Activated naive CD4-positive, alpha-beta T cell treated with anti-CD3 and anti-CD28 coated beads, Interleukin-2, amount 10 ng/mL, durations not matched to agents 7 days and 5 days (primary cell): ENCODE measurements at regions not wholly inside any gene's neighbourhood (a gene's known extent, or its start where the extent isn't known, plus 50 kb on each side); places are given as distances from the start of the nearest gene placed in this dataset.

Experiments
- CTCF ChIA-PET: fragments of 350-600 bp; sonication (Branson Sonifier 250); formaldehyde crosslinking; loops from one replicate; lab custom pipeline; 2021; ENCODE audit warnings: antibody characterized with exemption; lab: Charles Lee
- DNase-seq: peaks from one replicate; pipeline ENCODE4 v3.0.0-alpha.2; 2020
- H3K27ac Mint-ChIP-seq: one replicate; pipeline ENCODE4 v1.8.0; 2021; ENCODE audit warnings: mild to moderate bottlenecking, moderate library complexity, mixed read lengths
- H3K27me3 Mint-ChIP-seq: one replicate; pipeline ENCODE4 v1.8.0; 2021; ENCODE audit warnings: mild to moderate bottlenecking, mixed read lengths
- H3K36me3 Mint-ChIP-seq: one replicate; pipeline ENCODE4 v1.8.0; 2021; ENCODE audit warnings: mixed read lengths
- H3K4me1 Mint-ChIP-seq: one replicate; pipeline ENCODE4 v1.8.0; 2021; ENCODE audit warnings: mixed read lengths
- H3K4me3 Mint-ChIP-seq: one replicate; pipeline ENCODE4 v1.8.0; 2021; ENCODE audit warnings: mild to moderate bottlenecking, moderate library complexity, mixed read lengths
- H3K9me3 Mint-ChIP-seq: one replicate; pipeline ENCODE4 v1.8.0; 2021; ENCODE audit warnings: mixed read lengths

- Mint-ChIP-seq H3K27me3 (peaks cover 8% of the 10 kb centered on the region), H3K9me3 (peaks cover 3% of the 10 kb centered on the region), H3K4me1 (peaks cover 12% of the 10 kb centered on the region), H3K36me3 (no peaks in the 10 kb centered on the region), H3K27ac (no peak overlapping the region), H3K4me3 (no peak overlapping the region)
- DNase-seq: no peak
- CTCF ChIA-PET: no interaction called here
These were observed 81.6 kb downstream of the OLIG3 start for GRCh38 chr6:137412562-137412961.

GRCh38 chr6:137409266-137409777, 84.9 kb downstream of the OLIG3 start:
- no peak for DNase-seq
- Mint-ChIP-seq H3K27ac (no peak overlapping the region), H3K4me1 (no peaks in the 10 kb centered on the region), H3K36me3 (peaks cover 3% of the 10 kb centered on the region), H3K4me3 (no peak overlapping the region), H3K9me3 (peaks cover 13% of the 10 kb centered on the region), H3K27me3 (peaks cover 4% of the 10 kb centered on the region)
- CTCF ChIA-PET: no interaction called here

- Mint-ChIP-seq H3K4me3 (no peak overlapping the region), H3K27ac (no peak overlapping the region), H3K27me3 (peaks cover 4% of the 10 kb centered on the region), H3K9me3 (peaks cover 13% of the 10 kb centered on the region), H3K36me3 (peaks cover 3% of the 10 kb centered on the region), H3K4me1 (no peaks in the 10 kb centered on the region)
- DNase-seq: no peak
- CTCF ChIA-PET: interaction anchor here (0.6 to 1.1 kb wide), 3 partner anchors 137 to 234 kb away, joined by 3 to 4 read pairs (median 3); no protein-coding TSS in a partner anchor
These were observed 86.4 kb downstream of the OLIG3 start for GRCh38 chr6:137407816-137408215.

- no peaks in the 10 kb centered on the region for H3K27me3 Mint-ChIP-seq
- CTCF ChIA-PET: no interaction called here
- H3K9me3 Mint-ChIP-seq: peaks cover 13% of the 10 kb centered on the region
- H3K36me3 Mint-ChIP-seq: peaks cover 3% of the 10 kb centered on the region
- H3K4me1 Mint-ChIP-seq: no peaks in the 10 kb centered on the region
- no peak overlapping the region for H3K27ac Mint-ChIP-seq
- H3K4me3 Mint-ChIP-seq: no peak overlapping the region
- no peak for DNase-seq
These were observed 88.4 kb downstream of the OLIG3 start for GRCh38 chr6:137405806-137406205.

GRCh38 chr6:137403855-137404254, 90.3 kb downstream of the OLIG3 start:
- H3K36me3 Mint-ChIP-seq: peaks cover 3% of the 10 kb centered on the region
- H3K27me3 Mint-ChIP-seq: no peaks in the 10 kb centered on the region
- no peak for DNase-seq
- no peak overlapping the region for H3K4me3 Mint-ChIP-seq
- CTCF ChIA-PET: no interaction called here
- H3K27ac Mint-ChIP-seq: no peak overlapping the region
- peaks cover 10% of the 10 kb centered on the region for H3K9me3 Mint-ChIP-seq
- no peaks in the 10 kb centered on the region for H3K4me1 Mint-ChIP-seq

- CTCF ChIA-PET: no interaction called here
- H3K4me1 Mint-ChIP-seq: no peaks in the 10 kb centered on the region
- H3K9me3 Mint-ChIP-seq: peaks cover 10% of the 10 kb centered on the region
- H3K4me3 Mint-ChIP-seq: no peak overlapping the region
- no peak overlapping the region for H3K27ac Mint-ChIP-seq
- H3K36me3 Mint-ChIP-seq: peaks cover 3% of the 10 kb centered on the region
- DNase-seq: no peak
- no peaks in the 10 kb centered on the region for H3K27me3 Mint-ChIP-seq
These were observed 90.8 kb downstream of the OLIG3 start for GRCh38 chr6:137403443-137403842.

DNA sequence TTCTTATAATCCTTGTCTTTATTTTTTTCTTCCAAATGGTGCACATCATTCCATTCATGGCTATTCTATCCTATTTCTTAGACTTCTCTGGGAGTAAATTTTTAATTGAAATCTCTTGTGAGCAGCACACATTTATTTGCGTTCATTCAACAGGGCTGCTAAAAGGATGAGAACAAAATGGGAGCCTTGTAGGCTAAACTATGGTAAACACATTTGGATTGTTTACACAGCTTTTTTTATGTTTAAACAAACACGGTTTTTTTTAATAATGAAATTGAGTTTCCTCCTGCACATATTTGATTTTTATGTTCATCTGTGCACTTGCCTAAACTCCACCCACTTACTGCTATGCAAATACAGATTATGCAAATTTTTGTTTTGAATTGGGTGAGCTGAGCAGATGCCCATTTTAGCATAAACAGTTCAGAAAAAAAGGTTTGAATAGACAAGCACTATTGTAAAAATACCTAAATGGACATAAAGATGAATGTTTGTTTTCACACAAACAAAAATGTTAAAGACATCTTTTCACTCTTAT, 92.0 kb downstream of the OLIG3 start:
- DNase-seq: no peak
- H3K9me3 Mint-ChIP-seq: peaks cover 10% of the 10 kb centered on the region
- H3K4me3 Mint-ChIP-seq: no peak overlapping the region
- H3K27me3 Mint-ChIP-seq: no peaks in the 10 kb centered on the region
- H3K4me1 Mint-ChIP-seq: no peaks in the 10 kb centered on the region
- H3K36me3 Mint-ChIP-seq: peaks cover 3% of the 10 kb centered on the region
- no peak overlapping the region for H3K27ac Mint-ChIP-seq
- CTCF ChIA-PET: interaction anchor here (0.8 to 1.5 kb wide), 2 partner anchors 13 kb away, joined by 3 to 4 read pairs; no protein-coding TSS in a partner anchor

DNA sequence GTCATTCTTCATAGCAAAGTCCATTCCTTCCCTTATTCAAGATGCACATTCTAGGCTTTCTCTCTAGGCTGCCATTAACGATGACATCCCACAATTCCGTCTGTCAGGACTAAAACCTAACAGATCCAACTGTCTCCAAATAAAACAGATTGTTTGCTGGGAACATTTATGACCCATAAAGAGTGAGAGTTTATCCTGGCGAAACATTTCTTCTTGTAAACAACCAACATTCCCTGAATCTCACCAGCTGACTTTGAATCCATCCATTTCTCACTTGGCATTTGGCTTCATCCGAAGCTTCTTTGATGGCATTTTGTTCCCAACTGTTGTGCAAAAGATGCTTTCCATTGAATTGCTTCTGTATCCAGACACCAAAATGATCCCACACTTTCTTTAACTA, 93.1 kb downstream of the OLIG3 start:
- CTCF ChIA-PET: interaction anchor here (0.8 to 0.9 kb wide), 2 partner anchors 12 to 189 kb away, joined by 3 to 4 read pairs; no protein-coding TSS in a partner anchor
- no peaks in the 10 kb centered on the region for H3K27me3 Mint-ChIP-seq
- no peaks in the 10 kb centered on the region for H3K9me3 Mint-ChIP-seq
- H3K4me3 Mint-ChIP-seq: no peak overlapping the region
- no peak for DNase-seq
- no peak overlapping the region for H3K27ac Mint-ChIP-seq
- no peaks in the 10 kb centered on the region for H3K4me1 Mint-ChIP-seq
- no peaks in the 10 kb centered on the region for H3K36me3 Mint-ChIP-seq

DNA sequence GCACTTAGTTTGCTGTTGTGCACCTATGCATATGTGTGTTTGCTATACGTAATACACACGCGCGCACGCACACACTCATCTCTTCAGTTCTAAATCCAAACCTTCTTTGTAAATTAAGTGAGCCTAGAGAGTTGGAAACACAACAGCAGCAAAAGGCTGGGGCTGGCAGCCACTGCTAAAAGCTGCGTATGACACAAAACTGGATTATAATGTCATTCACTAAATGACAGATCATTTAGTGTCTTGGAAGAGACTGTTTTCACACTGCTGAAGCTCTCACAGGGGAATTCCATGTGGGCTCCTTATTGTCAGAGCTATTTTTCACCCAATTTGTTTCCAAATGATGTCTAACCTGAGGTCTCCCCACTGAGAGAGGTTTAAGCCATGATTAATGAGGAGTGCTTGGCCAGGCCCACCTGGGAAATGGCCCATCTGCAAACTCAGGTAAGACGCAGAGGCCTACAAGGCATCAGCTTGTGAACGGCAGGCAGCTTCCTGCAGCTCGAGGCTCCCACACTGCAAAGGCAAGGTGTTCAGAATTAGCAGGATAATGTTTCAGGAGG, 94.2 kb downstream of the OLIG3 start:
- Mint-ChIP-seq H3K9me3 (peaks cover 3% of the 10 kb centered on the region), H3K27me3 (no peaks in the 10 kb centered on the region), H3K27ac (no peak overlapping the region), H3K4me3 (no peak overlapping the region), H3K4me1 (no peaks in the 10 kb centered on the region), H3K36me3 (peaks cover 4% of the 10 kb centered on the region)
- DNase-seq: no peak
- CTCF ChIA-PET: no interaction called here

GRCh38 chr6:137395316-137395715, 98.9 kb downstream of the OLIG3 start:
- Mint-ChIP-seq H3K27ac (no peak overlapping the region), H3K27me3 (no peaks in the 10 kb centered on the region), H3K36me3 (peaks cover 11% of the 10 kb centered on the region), H3K4me3 (no peak overlapping the region), H3K4me1 (peaks cover 11% of the 10 kb centered on the region), H3K9me3 (peaks cover 3% of the 10 kb centered on the region)
- CTCF ChIA-PET: no interaction called here
- no peak for DNase-seq

DNA sequence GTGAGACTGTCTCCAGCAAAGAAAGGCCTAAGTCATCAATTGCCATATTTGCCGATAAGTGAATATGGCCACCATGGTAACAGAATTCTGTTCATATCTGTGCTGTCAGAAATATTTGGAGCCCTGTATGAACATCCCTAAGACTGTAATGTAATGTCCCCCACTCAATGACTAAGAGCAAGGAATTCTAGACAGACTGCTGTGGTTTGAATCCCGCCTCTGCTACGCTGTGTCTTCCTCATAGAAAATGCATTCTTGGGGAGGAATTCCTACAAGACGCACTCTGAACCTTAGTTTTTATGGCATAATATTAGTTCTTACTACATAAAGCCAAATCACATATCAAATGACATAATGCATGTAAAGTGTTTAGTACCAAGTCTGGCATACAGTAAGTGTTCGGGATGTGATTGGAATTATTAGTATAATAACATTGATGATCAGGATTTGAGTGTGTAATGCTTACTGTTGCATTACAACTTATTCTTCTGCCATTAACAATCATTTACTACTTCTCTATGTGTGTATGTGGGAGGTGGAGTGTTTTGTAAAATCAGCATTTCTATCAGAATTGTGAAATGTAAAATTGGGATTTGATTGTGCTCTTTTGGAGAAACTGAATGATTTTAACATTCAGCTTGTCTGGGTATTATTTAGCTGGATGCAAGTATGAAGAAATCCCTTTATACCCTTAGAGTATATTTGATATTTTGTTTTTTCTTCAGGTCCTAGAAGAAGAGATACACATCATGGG, 103.0 kb downstream of the OLIG3 start:
- H3K36me3 Mint-ChIP-seq: peaks cover 18% of the 10 kb centered on the region
- H3K4me3 Mint-ChIP-seq: no peak overlapping the region
- no peaks in the 10 kb centered on the region for H3K27me3 Mint-ChIP-seq
- H3K27ac Mint-ChIP-seq: no peak overlapping the region
- H3K4me1 Mint-ChIP-seq: peaks cover 40% of the 10 kb centered on the region
- no peak for DNase-seq
- H3K9me3 Mint-ChIP-seq: peaks cover 8% of the 10 kb centered on the region
- CTCF ChIA-PET: interaction anchor here (0.6 to 0.9 kb wide), 2 partner anchors 24 to 612 kb away, joined by 3 read pairs; no protein-coding TSS in a partner anchor

GRCh38 chr6:137390334-137390733, 103.9 kb downstream of the OLIG3 start:
- peaks cover 44% of the 10 kb centered on the region for H3K4me1 Mint-ChIP-seq
- H3K36me3 Mint-ChIP-seq: peaks cover 19% of the 10 kb centered on the region
- H3K27me3 Mint-ChIP-seq: peaks cover 4% of the 10 kb centered on the region
- DNase-seq: no peak
- peaks cover 9% of the 10 kb centered on the region for H3K9me3 Mint-ChIP-seq
- peak overlapping the region; percentile 86 for H3K27ac Mint-ChIP-seq
- no peak overlapping the region for H3K4me3 Mint-ChIP-seq
- CTCF ChIA-PET: interaction anchor here (1.2 kb wide), 1 partner anchor 48 kb away, joined by 5 read pairs; no protein-coding TSS in a partner anchor

- DNase-seq: peak; percentile 81
- peaks cover 18% of the 10 kb centered on the region for H3K36me3 Mint-ChIP-seq
- peaks cover 9% of the 10 kb centered on the region for H3K9me3 Mint-ChIP-seq
- H3K27ac Mint-ChIP-seq: peak overlapping the region; percentile 86
- peaks cover 4% of the 10 kb centered on the region for H3K27me3 Mint-ChIP-seq
- H3K4me1 Mint-ChIP-seq: peaks cover 44% of the 10 kb centered on the region
- CTCF ChIA-PET: interaction anchor here (0.6 to 1.2 kb wide), 4 partner anchors 12 to 248 kb away, joined by 3 to 5 read pairs (median 3); no protein-coding TSS in a partner anchor
- peak overlapping the region; percentile 39 for H3K4me3 Mint-ChIP-seq
These were observed 105.0 kb downstream of the OLIG3 start for GRCh38 chr6:137389150-137389704.
